Prostate gland (tissue), 2 donors: ENCODE measurements at regions not wholly inside any gene's neighbourhood (a gene's known extent, or its start where the extent isn't known, plus 50 kb on each side); places are given as distances from the start of the nearest gene placed in this dataset.

Experiments
- POLR2A ChIP-seq: fragments of 450-650 bp; IDR thresholded peaks from one replicate; pipeline ENCODE4 v1.6.1; 2016; ENCODE audit warnings: antibody characterized with exemption, mild to moderate bottlenecking
- TF ChIP-seq, protein P1 (sequence below), 4 experiments: fragments of 200-600 bp in 2 of 4; fragments of 450-650 bp in 2 of 4; sonication (generic) in 2 of 4; IDR thresholded peaks; 1 replicate in 3 of 4; 2 replicates in 1 of 4; pipeline ENCODE4 v1.5.1; 2016 to 2019; ENCODE audit warnings: antibody characterized with exemption in 4 of 4, mild to moderate bottlenecking in 2 of 4, moderate library complexity in 2 of 4

DNA sequence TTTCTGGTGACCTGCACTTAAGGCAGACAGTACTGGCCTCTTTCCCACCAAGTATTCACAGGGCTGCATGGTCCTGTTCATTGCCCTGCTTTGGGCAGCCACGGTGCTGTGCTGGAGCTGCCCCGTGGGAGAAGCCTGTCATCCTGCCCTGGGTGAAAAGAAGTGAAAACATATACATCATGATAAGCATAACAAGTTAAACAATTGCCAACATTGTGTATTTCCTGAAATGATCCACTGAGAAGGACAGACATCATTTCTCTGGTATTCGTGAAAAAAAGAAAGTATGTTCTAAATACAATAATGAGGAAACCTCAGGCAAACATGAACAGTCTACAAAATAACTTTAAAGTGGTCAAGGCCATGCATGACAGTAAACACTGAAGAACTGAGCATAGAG, 393.1 kb downstream of the TMEM135 start:
- TF ChIP-seq, protein P1, sequence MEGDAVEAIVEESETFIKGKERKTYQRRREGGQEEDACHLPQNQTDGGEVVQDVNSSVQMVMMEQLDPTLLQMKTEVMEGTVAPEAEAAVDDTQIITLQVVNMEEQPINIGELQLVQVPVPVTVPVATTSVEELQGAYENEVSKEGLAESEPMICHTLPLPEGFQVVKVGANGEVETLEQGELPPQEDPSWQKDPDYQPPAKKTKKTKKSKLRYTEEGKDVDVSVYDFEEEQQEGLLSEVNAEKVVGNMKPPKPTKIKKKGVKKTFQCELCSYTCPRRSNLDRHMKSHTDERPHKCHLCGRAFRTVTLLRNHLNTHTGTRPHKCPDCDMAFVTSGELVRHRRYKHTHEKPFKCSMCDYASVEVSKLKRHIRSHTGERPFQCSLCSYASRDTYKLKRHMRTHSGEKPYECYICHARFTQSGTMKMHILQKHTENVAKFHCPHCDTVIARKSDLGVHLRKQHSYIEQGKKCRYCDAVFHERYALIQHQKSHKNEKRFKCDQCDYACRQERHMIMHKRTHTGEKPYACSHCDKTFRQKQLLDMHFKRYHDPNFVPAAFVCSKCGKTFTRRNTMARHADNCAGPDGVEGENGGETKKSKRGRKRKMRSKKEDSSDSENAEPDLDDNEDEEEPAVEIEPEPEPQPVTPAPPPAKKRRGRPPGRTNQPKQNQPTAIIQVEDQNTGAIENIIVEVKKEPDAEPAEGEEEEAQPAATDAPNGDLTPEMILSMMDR (IDR thresholded peaks at IDR 0.05) = no peak
- no peak for TF ChIP-seq POLR2A
